ENCODE measurements at regions not wholly inside any gene's neighbourhood (a gene's known extent, or its start where the extent isn't known, plus 50 kb on each side); places are given as distances from the start of the nearest gene placed in this dataset.

- TF ChIP-seq CTCF (IDR thresholded peaks at IDR 0.05; ENCODE audit: insufficient read depth, low read length, poor library complexity, severe bottlenecking) (no peak), EZH2phosphoT487 (conservative IDR thresholded peaks at IDR 0.05; ENCODE audit: low read length) (no peak)
Measured at GRCh38 chr11:97832451-97832850, 1188.3 kb upstream of the CNTN5 start.
